ENCODE measurements at regions not wholly inside any gene's neighbourhood (a gene's known extent, or its start where the extent isn't known, plus 50 kb on each side); places are given as distances from the start of the nearest gene placed in this dataset.

- Histone ChIP-seq H3K27me3 (ENCODE audit: control insufficient read depth, insufficient read depth, low read length) (no peaks in the 10 kb centered on the region), H3K36me3 (ENCODE audit: control insufficient read depth, insufficient read depth, low read length) (no peaks in the 10 kb centered on the region), H3K9ac (ENCODE audit: low read length) (no peak overlapping the region), H3K4me1 (ENCODE audit: control insufficient read depth, insufficient read depth, low read length) (no peaks in the 10 kb centered on the region), H3K27ac (ENCODE audit: low read depth, low read length) (no peak overlapping the region), H3K4me3 (ENCODE audit: low read depth, low read length) (no peak overlapping the region), H3K9me3 (ENCODE audit: control insufficient read depth, insufficient read depth, low read depth, low read length) (peaks cover 3% of the 10 kb centered on the region; the same call in 1 of the 2 replicates)
These were observed 115.4 kb upstream of the HS6ST1 start for GRCh38 chr2:128433911-128434550.

GRCh38 chr2:128435576-128436478, 117.2 kb upstream of the HS6ST1 start:
- Histone ChIP-seq H3K4me1 (ENCODE audit: control insufficient read depth, insufficient read depth, low read length) (no peaks in the 10 kb centered on the region), H3K27ac (ENCODE audit: low read depth, low read length) (no peak overlapping the region), H3K9ac (ENCODE audit: low read length) (no peak overlapping the region), H3K4me3 (ENCODE audit: low read depth, low read length) (no peak overlapping the region), H3K36me3 (ENCODE audit: control insufficient read depth, insufficient read depth, low read length) (no peaks in the 10 kb centered on the region), H3K9me3 (ENCODE audit: control insufficient read depth, insufficient read depth, low read depth, low read length) (no peaks in the 10 kb centered on the region), H3K27me3 (ENCODE audit: control insufficient read depth, insufficient read depth, low read length) (no peaks in the 10 kb centered on the region; the same call in 1 of the 2 replicates)

GRCh38 chr2:128436479-128437203, 118.0 kb upstream of the HS6ST1 start:
- H3K9ac ChIP-seq (ENCODE audit: low read length) = no peak overlapping the region
- H3K4me1 ChIP-seq (ENCODE audit: control insufficient read depth, insufficient read depth, low read length) = peaks cover 3% of the 10 kb centered on the region; the same call in 1 of the 2 replicates
- H3K36me3 ChIP-seq (ENCODE audit: control insufficient read depth, insufficient read depth, low read length) = no peaks in the 10 kb centered on the region
- H3K9me3 ChIP-seq (ENCODE audit: control insufficient read depth, insufficient read depth, low read depth, low read length) = no peaks in the 10 kb centered on the region
- H3K27ac ChIP-seq (ENCODE audit: low read depth, low read length) = no peak overlapping the region
- H3K27me3 ChIP-seq (ENCODE audit: control insufficient read depth, insufficient read depth, low read length) = no peaks in the 10 kb centered on the region; the same call in 1 of the 2 replicates
- no peak overlapping the region for H3K4me3 ChIP-seq (ENCODE audit: low read depth, low read length)

GRCh38 chr2:128437204-128437565, 118.5 kb upstream of the HS6ST1 start:
- Histone ChIP-seq H3K4me1 (ENCODE audit: control insufficient read depth, insufficient read depth, low read length) (peaks cover 8% of the 10 kb centered on the region), H3K4me3 (ENCODE audit: low read depth, low read length) (no peak overlapping the region), H3K9me3 (ENCODE audit: control insufficient read depth, insufficient read depth, low read depth, low read length) (no peaks in the 10 kb centered on the region), H3K27me3 (ENCODE audit: control insufficient read depth, insufficient read depth, low read length) (no peaks in the 10 kb centered on the region; the same call in 1 of the 2 replicates), H3K36me3 (ENCODE audit: control insufficient read depth, insufficient read depth, low read length) (no peaks in the 10 kb centered on the region), H3K27ac (ENCODE audit: low read depth, low read length) (no peak overlapping the region), H3K9ac (ENCODE audit: low read length) (no peak overlapping the region)

- H3K4me3 ChIP-seq (ENCODE audit: low read depth, low read length) = no peak overlapping the region
- H3K9ac ChIP-seq (ENCODE audit: low read length) = no peak overlapping the region
- H3K4me1 ChIP-seq (ENCODE audit: control insufficient read depth, insufficient read depth, low read length) = peaks cover 17% of the 10 kb centered on the region
- H3K36me3 ChIP-seq (ENCODE audit: control insufficient read depth, insufficient read depth, low read length) = no peaks in the 10 kb centered on the region
- H3K27me3 ChIP-seq (ENCODE audit: control insufficient read depth, insufficient read depth, low read length) = no peaks in the 10 kb centered on the region; the same call in 1 of the 2 replicates
- H3K9me3 ChIP-seq (ENCODE audit: control insufficient read depth, insufficient read depth, low read depth, low read length) = no peaks in the 10 kb centered on the region
- H3K27ac ChIP-seq (ENCODE audit: low read depth, low read length) = no peak overlapping the region
These were observed 119.4 kb upstream of the HS6ST1 start for GRCh38 chr2:128438091-128438490.

GRCh38 chr2:128438586-128438985, 119.9 kb upstream of the HS6ST1 start:
- H3K9ac ChIP-seq (ENCODE audit: low read length) = no peak overlapping the region
- no peaks in the 10 kb centered on the region; the same call in 1 of the 2 replicates for H3K27me3 ChIP-seq (ENCODE audit: control insufficient read depth, insufficient read depth, low read length)
- no peaks in the 10 kb centered on the region for H3K9me3 ChIP-seq (ENCODE audit: control insufficient read depth, insufficient read depth, low read depth, low read length)
- no peak overlapping the region for H3K27ac ChIP-seq (ENCODE audit: low read depth, low read length)
- peaks cover 21% of the 10 kb centered on the region for H3K4me1 ChIP-seq (ENCODE audit: control insufficient read depth, insufficient read depth, low read length)
- no peak overlapping the region for H3K4me3 ChIP-seq (ENCODE audit: low read depth, low read length)
- H3K36me3 ChIP-seq (ENCODE audit: control insufficient read depth, insufficient read depth, low read length) = no peaks in the 10 kb centered on the region

GRCh38 chr2:128439031-128439790, 120.5 kb upstream of the HS6ST1 start:
- no peaks in the 10 kb centered on the region for H3K36me3 ChIP-seq (ENCODE audit: control insufficient read depth, insufficient read depth, low read length)
- H3K27ac ChIP-seq (ENCODE audit: low read depth, low read length) = no peak overlapping the region
- no peak overlapping the region for H3K9ac ChIP-seq (ENCODE audit: low read length)
- no peak overlapping the region for H3K4me3 ChIP-seq (ENCODE audit: low read depth, low read length)
- H3K27me3 ChIP-seq (ENCODE audit: control insufficient read depth, insufficient read depth, low read length) = no peaks in the 10 kb centered on the region; the same call in 1 of the 2 replicates
- H3K9me3 ChIP-seq (ENCODE audit: control insufficient read depth, insufficient read depth, low read depth, low read length) = no peaks in the 10 kb centered on the region
- H3K4me1 ChIP-seq (ENCODE audit: control insufficient read depth, insufficient read depth, low read length) = peaks cover 25% of the 10 kb centered on the region

GRCh38 chr2:128439791-128440665, 121.4 kb upstream of the HS6ST1 start:
- Histone ChIP-seq H3K27ac (ENCODE audit: low read depth, low read length) (no peak overlapping the region), H3K27me3 (ENCODE audit: control insufficient read depth, insufficient read depth, low read length) (no peaks in the 10 kb centered on the region; the same call in 1 of the 2 replicates), H3K9ac (ENCODE audit: low read length) (no peak overlapping the region), H3K36me3 (ENCODE audit: control insufficient read depth, insufficient read depth, low read length) (no peaks in the 10 kb centered on the region), H3K4me1 (ENCODE audit: control insufficient read depth, insufficient read depth, low read length) (peaks cover 25% of the 10 kb centered on the region), H3K9me3 (ENCODE audit: control insufficient read depth, insufficient read depth, low read depth, low read length) (no peaks in the 10 kb centered on the region), H3K4me3 (ENCODE audit: low read depth, low read length) (no peak overlapping the region)

GRCh38 chr2:128440666-128441340, 122.1 kb upstream of the HS6ST1 start:
- Histone ChIP-seq H3K9me3 (ENCODE audit: control insufficient read depth, insufficient read depth, low read depth, low read length) (no peaks in the 10 kb centered on the region), H3K4me1 (ENCODE audit: control insufficient read depth, insufficient read depth, low read length) (peaks cover 25% of the 10 kb centered on the region), H3K27ac (ENCODE audit: low read depth, low read length) (no peak overlapping the region), H3K36me3 (ENCODE audit: control insufficient read depth, insufficient read depth, low read length) (no peaks in the 10 kb centered on the region), H3K27me3 (ENCODE audit: control insufficient read depth, insufficient read depth, low read length) (no peaks in the 10 kb centered on the region; the same call in 1 of the 2 replicates), H3K4me3 (ENCODE audit: low read depth, low read length) (no peak overlapping the region), H3K9ac (ENCODE audit: low read length) (no peak overlapping the region)
